ENCODE measurements at regions not wholly inside any gene's neighbourhood (a gene's known extent, or its start where the extent isn't known, plus 50 kb on each side); places are given as distances from the start of the nearest gene placed in this dataset.

GRCh38 chr1:106721790-106722189, 334.7 kb upstream of the PRMT6 start:
- no peaks in the 10 kb centered on the region for H3K27me3 ChIP-seq (ENCODE audit: control insufficient read depth, insufficient read depth, low read length)
- in situ Hi-C loops (cut with HindIII; ENCODE audit: low pct_unique_long_range_greater_than_20kb, low sequenced_read_pairs) (no loop called here), intact Hi-C loops (cut with micrococcal nuclease; ENCODE audit: unreplicated experiment) (no loop called here)
- DNase-seq (ENCODE audit: low read depth, low spot score) (no peak), ATAC-seq (no peak)
- H3K27ac ChIP-seq (ENCODE audit: low read length), result no peak overlapping the region
- no TSS peak for BruUV-seq (replicated peaks)
- H3K4me1 ChIP-seq (ENCODE audit: control insufficient read depth, insufficient read depth, low read length), result no peaks in the 10 kb centered on the region
- H3K4me3 ChIP-seq (ENCODE audit: low read depth in 2 of 2, low read length in 2 of 2), result no peak overlapping the region
- CTCF ChIA-PET, result no interaction called here
- no peak for TF ChIP-seq TCF7L2 (IDR thresholded peaks at IDR 0.05; ENCODE audit: low read depth, low read length)
- TF ChIP-seq, protein P1, sequence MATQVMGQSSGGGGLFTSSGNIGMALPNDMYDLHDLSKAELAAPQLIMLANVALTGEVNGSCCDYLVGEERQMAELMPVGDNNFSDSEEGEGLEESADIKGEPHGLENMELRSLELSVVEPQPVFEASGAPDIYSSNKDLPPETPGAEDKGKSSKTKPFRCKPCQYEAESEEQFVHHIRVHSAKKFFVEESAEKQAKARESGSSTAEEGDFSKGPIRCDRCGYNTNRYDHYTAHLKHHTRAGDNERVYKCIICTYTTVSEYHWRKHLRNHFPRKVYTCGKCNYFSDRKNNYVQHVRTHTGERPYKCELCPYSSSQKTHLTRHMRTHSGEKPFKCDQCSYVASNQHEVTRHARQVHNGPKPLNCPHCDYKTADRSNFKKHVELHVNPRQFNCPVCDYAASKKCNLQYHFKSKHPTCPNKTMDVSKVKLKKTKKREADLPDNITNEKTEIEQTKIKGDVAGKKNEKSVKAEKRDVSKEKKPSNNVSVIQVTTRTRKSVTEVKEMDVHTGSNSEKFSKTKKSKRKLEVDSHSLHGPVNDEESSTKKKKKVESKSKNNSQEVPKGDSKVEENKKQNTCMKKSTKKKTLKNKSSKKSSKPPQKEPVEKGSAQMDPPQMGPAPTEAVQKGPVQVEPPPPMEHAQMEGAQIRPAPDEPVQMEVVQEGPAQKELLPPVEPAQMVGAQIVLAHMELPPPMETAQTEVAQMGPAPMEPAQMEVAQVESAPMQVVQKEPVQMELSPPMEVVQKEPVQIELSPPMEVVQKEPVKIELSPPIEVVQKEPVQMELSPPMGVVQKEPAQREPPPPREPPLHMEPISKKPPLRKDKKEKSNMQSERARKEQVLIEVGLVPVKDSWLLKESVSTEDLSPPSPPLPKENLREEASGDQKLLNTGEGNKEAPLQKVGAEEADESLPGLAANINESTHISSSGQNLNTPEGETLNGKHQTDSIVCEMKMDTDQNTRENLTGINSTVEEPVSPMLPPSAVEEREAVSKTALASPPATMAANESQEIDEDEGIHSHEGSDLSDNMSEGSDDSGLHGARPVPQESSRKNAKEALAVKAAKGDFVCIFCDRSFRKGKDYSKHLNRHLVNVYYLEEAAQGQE (IDR thresholded peaks at IDR 0.05; ENCODE audit: insufficient read depth in 1 of 2, low read depth in 2 of 2, low read length in 1 of 2), result no peak
- TF ChIP-seq POLR2AphosphoS5 (IDR thresholded peaks at IDR 0.05; ENCODE audit: low read depth, low read length), result no peak
- TF ChIP-seq CTCF (IDR thresholded peaks at IDR 0.05), result no peak
- no peak for TF ChIP-seq SIN3A (IDR thresholded peaks at IDR 0.05; ENCODE audit: borderline replicate concordance, insufficient read depth, low read depth, low read length)
- no peaks in the 10 kb centered on the region for H3K36me3 ChIP-seq (ENCODE audit: control insufficient read depth, insufficient read depth, low read length)
- no peaks in the 10 kb centered on the region for H3K9me3 ChIP-seq (ENCODE audit: control insufficient read depth, insufficient read depth, low read depth, low read length)
- POLR2A ChIA-PET, result no interaction called here

DNA sequence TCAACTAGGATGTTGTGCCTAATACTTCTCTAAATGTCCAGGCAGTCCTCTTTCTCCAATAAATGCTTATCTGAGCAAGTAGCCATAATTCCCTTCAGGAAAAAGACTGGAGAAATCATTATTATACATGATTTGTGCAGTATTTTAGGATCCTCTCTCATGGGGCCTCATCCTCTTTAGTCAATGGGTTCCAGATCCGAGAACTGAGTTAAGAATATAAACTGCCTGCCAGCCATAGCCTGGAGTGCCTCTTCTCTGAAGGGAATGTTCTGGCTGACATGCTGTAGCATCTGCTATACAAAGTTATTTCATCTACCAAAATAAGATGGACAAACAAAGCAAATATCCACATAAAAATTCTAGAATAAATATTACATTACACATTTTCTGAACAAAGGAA, 334.0 kb upstream of the PRMT6 start:
- no TSS peak for BruUV-seq (replicated peaks)
- TF ChIP-seq, protein P1 (IDR thresholded peaks at IDR 0.05; ENCODE audit: insufficient read depth in 1 of 2, low read depth in 2 of 2, low read length in 1 of 2), result no peak
- no peak for TF ChIP-seq POLR2AphosphoS5 (IDR thresholded peaks at IDR 0.05; ENCODE audit: low read depth, low read length)
- TF ChIP-seq TCF7L2 (IDR thresholded peaks at IDR 0.05; ENCODE audit: low read depth, low read length), result no peak
- no peak for TF ChIP-seq SIN3A (IDR thresholded peaks at IDR 0.05; ENCODE audit: borderline replicate concordance, insufficient read depth, low read depth, low read length)
- no peak overlapping the region for H3K4me3 ChIP-seq (ENCODE audit: low read depth in 2 of 2, low read length in 2 of 2)
- no peaks in the 10 kb centered on the region for H3K27me3 ChIP-seq (ENCODE audit: control insufficient read depth, insufficient read depth, low read length)
- POLR2A ChIA-PET, result no interaction called here
- H3K36me3 ChIP-seq (ENCODE audit: control insufficient read depth, insufficient read depth, low read length), result no peaks in the 10 kb centered on the region
- in situ Hi-C loops (cut with HindIII; ENCODE audit: low pct_unique_long_range_greater_than_20kb, low sequenced_read_pairs) (no loop called here), intact Hi-C loops (cut with micrococcal nuclease; ENCODE audit: unreplicated experiment) (no loop called here)
- no peaks in the 10 kb centered on the region for H3K9me3 ChIP-seq (ENCODE audit: control insufficient read depth, insufficient read depth, low read depth, low read length)
- ATAC-seq (no peak), DNase-seq (ENCODE audit: low read depth, low spot score) (no peak)
- no peaks in the 10 kb centered on the region for H3K4me1 ChIP-seq (ENCODE audit: control insufficient read depth, insufficient read depth, low read length)
- no peak overlapping the region for H3K27ac ChIP-seq (ENCODE audit: low read length)
- CTCF ChIA-PET, result no interaction called here

All from Panc1 (cell line).